K562 (cell line): ENCODE measurements at regions not wholly inside any gene's neighbourhood (a gene's known extent, or its start where the extent isn't known, plus 50 kb on each side); places are given as distances from the start of the nearest gene placed in this dataset.

Experiments used
- ATAC-seq: fragments of 200-7000 bp; cut with Tn5 transposase; 3 replicates; pipeline ENCODE4 v1.9.1; 2020; ENCODE audit warnings: moderate library complexity
- BruUV-seq: library from RNA; stranded (reverse); fragments of 400-500 nt; replicated peaks from 2 replicates; lab custom pipeline; 2021; lab: Mats Ljungman, UMichigan
- CTCF ChIA-PET: fragments of 300-600 bp; formaldehyde crosslinking; extraction: SDS; loops from one replicate; lab custom pipeline; 2021; ENCODE audit warnings: low intra/inter-chr PET ratio; lab: Yijun Ruan, JAX
- POLR2A ChIA-PET: fragments of 300-600, 350-650 bp; sonication (Branson Sonifier 250); formaldehyde crosslinking; extraction: SDS; loops from one replicate; lab custom pipeline; 2021; ENCODE audit warnings: antibody characterized with exemption, inconsistent platforms; lab: Yijun Ruan, JAX
- DNase-seq, 4 experiments: peaks; one replicate each; pipeline versions ENCODE4 v3.0.0 to v3.0.0-alpha.2; 2011 to 2018; ENCODE audit warnings: low spot score in 3 of 4, mixed read lengths in 3 of 4; ENCODE audit errors: extremely low read depth in 1 of 4
- FAIRE-seq: peaks from 2 replicates; lab custom pipeline; 2011; peaks lifted over from hg19 to GRCh38; lab: Jason Lieb, UNC
- H2AFZ ChIP-seq: 2 replicates; pipeline ENCODE4 v1.6.0; 2011; ENCODE audit warnings: low read depth, low read length, control low read depth, inconsistent platforms
- H3K27ac ChIP-seq: fragments of 200-600 bp; 3 replicates; pipeline ENCODE4 v1.8.0; 2011; ENCODE audit warnings: low read depth, mild to moderate bottlenecking, control low read depth, inconsistent platforms, low read length, moderate library complexity, mixed read lengths; ENCODE audit errors: extremely low read depth
- H3K27me3 ChIP-seq, 2 experiments: fragments of 300-600 bp in 1 of 2; 2 replicates in 1 of 2; 3 replicates in 1 of 2; pipeline versions ENCODE4 v1.6.0 to v1.8.0; 2011; ENCODE audit warnings: inconsistent platforms in 2 of 2, low read length in 2 of 2, mild to moderate bottlenecking in 1 of 2, mixed read lengths in 1 of 2, moderate library complexity in 1 of 2; ENCODE audit not compliant: control insufficient read depth in 2 of 2, insufficient read depth in 2 of 2
- H3K36me3 ChIP-seq: fragments of 300-600 bp; 3 replicates; pipeline ENCODE4 v1.8.0; 2011; ENCODE audit warnings: mild to moderate bottlenecking, low read length, inconsistent platforms; ENCODE audit not compliant: control insufficient read depth, insufficient read depth
- H3K4me1 ChIP-seq, 2 experiments: fragments of 200-600 bp in 1 of 2; replicated peaks in 1 of 2; 2 replicates in 1 of 2; 3 replicates in 1 of 2; pipeline versions ENCODE4 v1.5.1 to v1.8.0; 2011; ENCODE audit warnings: inconsistent platforms in 2 of 2, low read length in 2 of 2, mild to moderate bottlenecking in 1 of 2, mixed read lengths in 1 of 2, moderate library complexity in 1 of 2; ENCODE audit not compliant: control insufficient read depth in 2 of 2, insufficient read depth in 2 of 2
- H3K4me2 ChIP-seq: 2 replicates; pipeline ENCODE4 v1.6.1; 2011; ENCODE audit warnings: low read length, control low read depth, inconsistent platforms, mixed read lengths; ENCODE audit not compliant: insufficient read depth
- H3K4me3 ChIP-seq: fragments of 200-600 bp; sonication (generic), shearing (Covaris generic); 2 replicates; pipeline ENCODE4 v1.5.1; 2016; ENCODE audit warnings: control low read depth, inconsistent platforms
- H3K79me2 ChIP-seq: fragments of 200-600 bp; 3 replicates; pipeline ENCODE4 v1.8.0; 2011; ENCODE audit warnings: low read length, inconsistent platforms; ENCODE audit not compliant: control insufficient read depth, insufficient read depth
- H3K9ac ChIP-seq, 2 experiments: 2 replicates each; pipeline versions ENCODE4 v1.6.0 to v1.6.1; 2011; ENCODE audit warnings: low read depth in 2 of 2, low read length in 2 of 2, control low read depth in 1 of 2, inconsistent platforms in 1 of 2, mild to moderate bottlenecking in 1 of 2, mixed read lengths in 1 of 2; ENCODE audit not compliant: insufficient read depth in 1 of 2
- H3K9me1 ChIP-seq: one replicate; pipeline ENCODE4 v1.6.0; 2011; ENCODE audit warnings: inconsistent platforms, mild to moderate bottlenecking, low read length, moderate library complexity; ENCODE audit not compliant: control insufficient read depth, insufficient read depth
- H3K9me3 ChIP-seq: replicated peaks from 2 replicates; pipeline ENCODE4 v1.5.1; 2011; ENCODE audit warnings: low read depth, low read length, inconsistent platforms; ENCODE audit not compliant: control insufficient read depth, insufficient read depth
- H4K20me1 ChIP-seq: replicated peaks from 2 replicates; pipeline ENCODE4 v1.6.1; 2011; ENCODE audit warnings: low read length, inconsistent platforms, mixed read lengths; ENCODE audit not compliant: control insufficient read depth, insufficient read depth
- PRDM10 ChIP-seq: fragments of 450-650 bp; IDR thresholded peaks from 2 replicates; pipeline ENCODE4 v1.6.1; 2018; ENCODE audit not compliant: partially characterized antibody
- ZNF318 ChIP-seq, 2 experiments: fragments of 450-650 bp; IDR thresholded peaks; 2 replicates each; pipeline ENCODE4 v1.6.1; 2016; ENCODE audit warnings: mild to moderate bottlenecking in 2 of 2, borderline replicate concordance in 1 of 2, low read depth in 1 of 2, moderate library complexity in 1 of 2
- WGBS: fragments of 100-300 bp; shearing (Covaris generic); methylation state at CpG from one replicate; pipeline ENCODE4 v1.1.6; 2016; ENCODE audit warnings: low coverage, mixed read lengths; ENCODE audit not compliant: insufficient coverage; ENCODE audit errors: missing lambda C conversion rate; 5-methylcytosine and 5-hydroxymethylcytosine counted together
- in situ Hi-C: fragments of 300-500 bp; cut with MboI; formaldehyde crosslinking; loops from 4 replicates; pipeline ENCODE4 v1.15.0; 2018; ENCODE audit warnings: inconsistent platforms, mixed read lengths
- intact Hi-C: fragments of 100-400 bp; cut with micrococcal nuclease; formaldehyde crosslinking; loops from 2 replicates; pipeline ENCODE4 v1.14.2; 2022

- TF ChIP-seq ZNF318 (IDR thresholded peaks at IDR 0.05; ENCODE audit: borderline replicate concordance in 1 of 2, low read depth in 1 of 2) = no peak
Observed at GRCh38 chr2:59889305-59889704, 664.1 kb downstream of the BCL11A start (continued).

- ATAC-seq (no peak), FAIRE-seq (no peak), DNase-seq (no peak)
- BruUV-seq = no TSS peak
- in situ Hi-C loops = no loop called here
- H3K4me1 ChIP-seq = no peaks in the 10 kb centered on the region
- POLR2A ChIA-PET = no interaction called here
- no peaks in the 10 kb centered on the region for H3K9me1 ChIP-seq
- WGBS = 0% methylated on average over 1 of the region's 1 CpG
- no peak overlapping the region for H2AFZ ChIP-seq
- H3K9ac ChIP-seq = no peak overlapping the region
- H3K27ac ChIP-seq = no peak overlapping the region
- intact Hi-C loops = no loop called here
- no peaks in the 10 kb centered on the region for H3K27me3 ChIP-seq
- CTCF ChIA-PET = no interaction called here
- H4K20me1 ChIP-seq = no peaks in the 10 kb centered on the region
- no peak overlapping the region for H3K4me2 ChIP-seq
- H3K4me3 ChIP-seq = no peak overlapping the region
- H3K36me3 ChIP-seq = no peaks in the 10 kb centered on the region
- no peaks in the 10 kb centered on the region for H3K79me2 ChIP-seq
- H3K9me3 ChIP-seq = no peaks in the 10 kb centered on the region
- TF ChIP-seq PRDM10 = no peak
Observed at GRCh38 chr2:59888706-59889105, 664.7 kb downstream of the BCL11A start.
